HCT116 (cell line): ENCODE measurements at regions not wholly inside any gene's neighbourhood (a gene's known extent, or its start where the extent isn't known, plus 50 kb on each side); places are given as distances from the start of the nearest gene placed in this dataset.

Experiments used
- ATAC-seq: fragments of 200-7000 bp; cut with Tn5 transposase; 2 replicates; pipeline ENCODE4 v1.9.1; 2020; ENCODE audit warnings: mild to moderate bottlenecking, moderate library complexity
- BruUV-seq: library from RNA; stranded (reverse); fragments of 400-500 nt; replicated peaks from 2 replicates; lab custom pipeline; 2021; lab: Mats Ljungman, UMichigan
- CTCF ChIA-PET: fragments of 300-600 bp; sonication (Branson Sonifier 250); formaldehyde crosslinking; loops from one replicate; lab custom pipeline; 2021; ENCODE audit warnings: antibody characterized with exemption; lab: Charles Lee
- POLR2A ChIA-PET: fragments of 300-600, 350-600 bp; sonication (Branson Sonifier 250); formaldehyde crosslinking; loops from one replicate; lab custom pipeline; 2021; ENCODE audit warnings: antibody characterized with exemption; lab: Charles Lee
- RAD21 ChIA-PET, 2 experiments: fragments of 300-600 bp; sonication (Branson Sonifier 250); formaldehyde crosslinking; loops; one replicate each; lab custom pipeline; 2023; ENCODE audit warnings: low total read pairs in 2 of 2; ENCODE audit not compliant: uncharacterized antibody in 2 of 2, unreplicated experiment in 2 of 2, low non-redundant PET in 1 of 2; lab: Charles Lee
- DNase-seq: peaks from one replicate; pipeline ENCODE4 v3.0.0-alpha.2; 2010; ENCODE audit warnings: low read depth, low spot score
- H2AFZ ChIP-seq: fragments of 200-600 bp; shearing (Covaris generic), sonication (generic); 2 replicates; pipeline ENCODE4 v1.6.1; 2017; ENCODE audit warnings: low read depth, mixed run types, mixed read lengths, antibody characterized with exemption, low read length; ENCODE audit not compliant: poor library complexity, severe bottlenecking
- H3K27ac ChIP-seq: 2 replicates; pipeline ENCODE4 v1.5.1; 2012; ENCODE audit warnings: low read depth, low read length
- H3K27me3 ChIP-seq: fragments of 200-600 bp; sonication (generic); 2 replicates; pipeline ENCODE4 v1.6.1; 2016; ENCODE audit warnings: mixed run types, low read length, mixed read lengths; ENCODE audit not compliant: insufficient read depth
- H3K36me3 ChIP-seq, 2 experiments: fragments of 200-500 bp in 1 of 2; fragments of 200-600 bp in 1 of 2; sonication (Bioruptor generic) in 1 of 2; sonication (generic) in 1 of 2; 2 replicates each; pipeline versions ENCODE4 v1.5.1 to v1.6.1; 2014 to 2016; ENCODE audit warnings: low read length in 2 of 2, inconsistent platforms in 1 of 2, mixed read lengths in 1 of 2, mixed run types in 1 of 2; ENCODE audit not compliant: insufficient read depth in 2 of 2, control insufficient read depth in 1 of 2
- H3K4me1 ChIP-seq, 2 experiments: fragments of 200-600 bp in 1 of 2; sonication (generic) in 1 of 2; 2 replicates each; pipeline versions ENCODE4 v1.5.1 to v1.6.1; 2012 to 2017; ENCODE audit warnings: low read length in 2 of 2, inconsistent platforms in 1 of 2, mild to moderate bottlenecking in 1 of 2, mixed read lengths in 1 of 2, mixed run types in 1 of 2, moderate library complexity in 1 of 2; ENCODE audit not compliant: insufficient read depth in 2 of 2, control insufficient read depth in 1 of 2
- H3K4me2 ChIP-seq: fragments of 200-600 bp; sonication (generic); 2 replicates; pipeline ENCODE4 v1.6.1; 2017; ENCODE audit warnings: mixed run types, low read length, mixed read lengths
- H3K4me3 ChIP-seq, 2 experiments: fragments of 200-600 bp in 1 of 2; sonication (generic) in 1 of 2; replicated peaks in 1 of 2; 2 replicates each; pipeline ENCODE4 v1.5.1; 2011 to 2016; ENCODE audit warnings: low read length in 2 of 2, control low read depth in 1 of 2, low read depth in 1 of 2, mild to moderate bottlenecking in 1 of 2, mixed read lengths in 1 of 2, mixed run types in 1 of 2
- H3K79me2 ChIP-seq: fragments of 200-600 bp; sonication (generic); 2 replicates; pipeline ENCODE4 v1.6.1; 2017; ENCODE audit warnings: mild to moderate bottlenecking, mixed run types, low read length, moderate library complexity, mixed read lengths; ENCODE audit not compliant: insufficient read depth
- H3K9ac ChIP-seq: fragments of 200-600 bp; sonication (generic); 2 replicates; pipeline ENCODE4 v1.6.1; 2016; ENCODE audit warnings: low read length, mixed read lengths
- H3K9me2 ChIP-seq: fragments of 200-600 bp; sonication (generic), shearing (Covaris generic); 2 replicates; pipeline ENCODE4 v1.6.1; 2017; ENCODE audit warnings: mixed run types, mild to moderate bottlenecking, moderate library complexity; ENCODE audit not compliant: insufficient read depth
- H3K9me3 ChIP-seq, 2 experiments: fragments of 200-500 bp in 1 of 2; fragments of 200-600 bp in 1 of 2; sonication (Bioruptor generic) in 1 of 2; sonication (generic) in 1 of 2; 2 replicates each; pipeline ENCODE4 v1.6.1; 2014 to 2017; ENCODE audit warnings: low read length in 2 of 2, mixed read lengths in 2 of 2, inconsistent platforms in 1 of 2, low read depth in 1 of 2, mild to moderate bottlenecking in 1 of 2, mixed run types in 1 of 2, moderate library complexity in 1 of 2; ENCODE audit not compliant: control insufficient read depth in 1 of 2, insufficient read depth in 1 of 2
- H4K20me1 ChIP-seq: fragments of 200-600 bp; sonication (generic), shearing (Covaris generic); 2 replicates; pipeline ENCODE4 v1.6.1; 2017; ENCODE audit warnings: mixed run types, mild to moderate bottlenecking, moderate library complexity; ENCODE audit not compliant: insufficient read depth
- CBX3 ChIP-seq: IDR thresholded peaks from 2 replicates; pipeline ENCODE4 v1.6.1; 2012; ENCODE audit warnings: low read depth
- CTCF ChIP-seq, 3 experiments: fragments of 200-600 bp in 1 of 3; sonication (generic) in 1 of 3; IDR thresholded peaks in 2 of 3; conservative IDR thresholded peaks in 1 of 3; 2 replicates each; pipeline ENCODE4 v1.5.1; 2012 to 2017; ENCODE audit warnings: low read depth in 2 of 3, low read length in 2 of 3, antibody characterized with exemption in 1 of 3, borderline replicate concordance in 1 of 3, control low read depth in 1 of 3, mild to moderate bottlenecking in 1 of 3, mixed read lengths in 1 of 3, mixed run types in 1 of 3, moderate library complexity in 1 of 3; ENCODE audit not compliant: insufficient read depth in 1 of 3
- ELF1 ChIP-seq: IDR thresholded peaks from 2 replicates; pipeline ENCODE4 v1.6.1; 2012; ENCODE audit warnings: low read depth, borderline replicate concordance
- EZH2phosphoT487 ChIP-seq: fragments of 200-600 bp; IDR thresholded peaks from 2 replicates; pipeline ENCODE4 v1.6.1; 2018; ENCODE audit warnings: antibody characterized with exemption, borderline replicate concordance
- FOSL1 ChIP-seq: IDR thresholded peaks from 2 replicates; pipeline ENCODE4 v1.6.1; 2012; ENCODE audit warnings: low read depth
- POLR2A ChIP-seq: IDR thresholded peaks from 2 replicates; pipeline ENCODE4 v1.7.0; 2011; ENCODE audit warnings: borderline replicate concordance; ENCODE audit not compliant: insufficient read depth, insufficient read length; ENCODE audit errors: extremely low read depth
- POLR2AphosphoS5 ChIP-seq: IDR thresholded peaks from 2 replicates; pipeline ENCODE4 v1.6.1; 2011; ENCODE audit warnings: mild to moderate bottlenecking, low read depth, low read length, moderate library complexity
- RAD21 ChIP-seq: IDR thresholded peaks from 2 replicates; pipeline ENCODE4 v1.6.1; 2012; ENCODE audit warnings: low read depth, mild to moderate bottlenecking
- SIN3A ChIP-seq: IDR thresholded peaks from 2 replicates; pipeline ENCODE4 v1.6.1; 2012; ENCODE audit warnings: low read depth
- SP1 ChIP-seq: IDR thresholded peaks from 2 replicates; pipeline ENCODE4 v1.6.1; 2012; ENCODE audit warnings: low read depth
- SRF ChIP-seq: IDR thresholded peaks from 2 replicates; pipeline ENCODE4 v1.6.1; 2012; ENCODE audit warnings: low read depth
- ZFX ChIP-seq: fragments of 450-650 bp; IDR thresholded peaks from 2 replicates; pipeline ENCODE4 v1.6.1; 2017
- ZNF274 ChIP-seq: fragments of 200-500 bp; sonication (Bioruptor generic); IDR thresholded peaks from 2 replicates; pipeline ENCODE4 v1.6.1; 2014; ENCODE audit warnings: mild to moderate bottlenecking, low read depth, low read length, inconsistent platforms
- intact Hi-C: fragments of 100-400 bp; cut with micrococcal nuclease; formaldehyde crosslinking; loops from 2 replicates; pipeline ENCODE4 v1.10.0; 2022
- TF ChIP-seq, protein P1 (sequence below): IDR thresholded peaks from 2 replicates; pipeline ENCODE4 v1.6.1; 2011; ENCODE audit warnings: mild to moderate bottlenecking, low read length, moderate library complexity; ENCODE audit not compliant: insufficient replicate concordance; ENCODE audit errors: extremely low read depth

DNA sequence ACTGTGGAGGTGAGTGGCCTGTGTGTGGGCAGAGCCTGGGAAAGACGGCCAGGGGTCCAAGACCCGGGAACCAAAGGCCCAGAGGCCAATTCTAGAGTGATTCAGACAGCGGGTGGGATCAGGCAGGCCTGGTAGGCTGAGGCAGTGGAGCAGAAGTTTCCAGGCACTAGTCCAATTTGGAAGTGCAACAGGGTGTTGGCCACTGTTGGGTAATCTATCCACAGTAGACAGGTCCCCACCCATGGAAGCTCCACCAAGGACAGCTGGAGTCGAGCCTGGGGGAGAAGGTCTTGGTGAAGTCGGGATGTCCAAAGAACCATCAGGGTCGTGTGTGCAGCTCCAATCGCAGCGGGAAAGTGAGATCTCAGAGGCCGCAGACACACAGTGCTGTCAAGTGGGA is 125.8 kb upstream of the COPS8 start:
- ChIA-PET RAD21 (no interaction called here), POLR2A (no interaction called here)
- intact Hi-C loops, result no loop called here

GRCh38 chr2:236960531-236960930 is 125.2 kb upstream of the COPS8 start:
- POLR2A ChIA-PET, result no interaction called here
- CTCF ChIA-PET, result no interaction called here
- intact Hi-C loops, result no loop called here
- no peaks in the 10 kb centered on the region for H3K9me2 ChIP-seq
- H3K9ac ChIP-seq, result no peak overlapping the region
- no TSS peak for BruUV-seq
- no peak overlapping the region for H3K4me3 ChIP-seq
- RAD21 ChIA-PET, result no interaction called here
- H3K27me3 ChIP-seq, result peaks cover 32% of the 10 kb centered on the region; the same call in 1 of the 2 replicates
- no peaks in the 10 kb centered on the region for H3K36me3 ChIP-seq
- H3K4me1 ChIP-seq, result no peaks in the 10 kb centered on the region
- no peaks in the 10 kb centered on the region for H4K20me1 ChIP-seq
- no peaks in the 10 kb centered on the region for H3K79me2 ChIP-seq
- ATAC-seq, result no peak
- no peaks in the 10 kb centered on the region for H3K9me3 ChIP-seq
- no peak overlapping the region for H2AFZ ChIP-seq
- H3K27ac ChIP-seq, result no peak overlapping the region
- no peak overlapping the region for H3K4me2 ChIP-seq
- no peak for DNase-seq
- no peak for TF ChIP-seq CTCF (IDR thresholded peaks at IDR 0.05 in 2 of 3, conservative IDR thresholded peaks at IDR 0.05 in 1 of 3; ENCODE audit: borderline replicate concordance in 1 of 3, insufficient read depth in 1 of 3, low read depth in 2 of 3, low read length in 2 of 3)
- TF ChIP-seq ZNF274, result no peak
- no peak for TF ChIP-seq SIN3A
- TF ChIP-seq SP1, result no peak
- no peak for TF ChIP-seq EZH2phosphoT487
- no peak for TF ChIP-seq POLR2AphosphoS5
- no peak for TF ChIP-seq RAD21
- TF ChIP-seq POLR2A, result no peak
- no peak for TF ChIP-seq CBX3
- TF ChIP-seq, protein P1, sequence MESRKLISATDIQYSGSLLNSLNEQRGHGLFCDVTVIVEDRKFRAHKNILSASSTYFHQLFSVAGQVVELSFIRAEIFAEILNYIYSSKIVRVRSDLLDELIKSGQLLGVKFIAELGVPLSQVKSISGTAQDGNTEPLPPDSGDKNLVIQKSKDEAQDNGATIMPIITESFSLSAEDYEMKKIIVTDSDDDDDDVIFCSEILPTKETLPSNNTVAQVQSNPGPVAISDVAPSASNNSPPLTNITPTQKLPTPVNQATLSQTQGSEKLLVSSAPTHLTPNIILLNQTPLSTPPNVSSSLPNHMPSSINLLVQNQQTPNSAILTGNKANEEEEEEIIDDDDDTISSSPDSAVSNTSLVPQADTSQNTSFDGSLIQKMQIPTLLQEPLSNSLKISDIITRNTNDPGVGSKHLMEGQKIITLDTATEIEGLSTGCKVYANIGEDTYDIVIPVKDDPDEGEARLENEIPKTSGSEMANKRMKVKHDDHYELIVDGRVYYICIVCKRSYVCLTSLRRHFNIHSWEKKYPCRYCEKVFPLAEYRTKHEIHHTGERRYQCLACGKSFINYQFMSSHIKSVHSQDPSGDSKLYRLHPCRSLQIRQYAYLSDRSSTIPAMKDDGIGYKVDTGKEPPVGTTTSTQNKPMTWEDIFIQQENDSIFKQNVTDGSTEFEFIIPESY, result no peak
- no peak for TF ChIP-seq ELF1
- no peak for TF ChIP-seq ZFX

More for the DNA sequence above, 125.8 kb upstream of the COPS8 start:
- no peaks in the 10 kb centered on the region for H4K20me1 ChIP-seq
- H3K4me1 ChIP-seq, result no peaks in the 10 kb centered on the region
- no peak overlapping the region for H3K9ac ChIP-seq
- no peaks in the 10 kb centered on the region for H3K36me3 ChIP-seq
- CTCF ChIA-PET, result no interaction called here
- no peak overlapping the region for H2AFZ ChIP-seq
- H3K27me3 ChIP-seq, result peaks cover 29% of the 10 kb centered on the region; the same call in 1 of the 2 replicates
- H3K4me3 ChIP-seq, result no peak overlapping the region
- BruUV-seq, result no TSS peak
- H3K27ac ChIP-seq, result no peak overlapping the region
- DNase-seq (no peak), ATAC-seq (no peak)
- H3K4me2 ChIP-seq, result no peak overlapping the region
- no peaks in the 10 kb centered on the region for H3K9me3 ChIP-seq
- no peaks in the 10 kb centered on the region for H3K79me2 ChIP-seq
- H3K9me2 ChIP-seq, result no peaks in the 10 kb centered on the region
- TF ChIP-seq EZH2phosphoT487 (no peak), SP1 (no peak), SRF (no peak), POLR2AphosphoS5 (no peak), FOSL1 (no peak), CBX3 (no peak)
- TF ChIP-seq, protein P1, result no peak
